CD14-positive monocyte (primary cell): ENCODE measurements at regions not wholly inside any gene's neighbourhood (a gene's known extent, or its start where the extent isn't known, plus 50 kb on each side); places are given as distances from the start of the nearest gene placed in this dataset.

Experiments used
- DNase-seq, 3 donors: peaks; one replicate each; pipeline ENCODE4 v3.0.0-alpha.2; 2011 to 2022
- H2AFZ ChIP-seq: 2 replicates; pipeline ENCODE4 v1.6.0; 2012; ENCODE audit warnings: mild to moderate bottlenecking, low read depth, low read length, inconsistent platforms; ENCODE audit not compliant: insufficient read depth, poor library complexity, severe bottlenecking
- H3K27ac ChIP-seq, 2 donors: 1 replicate in 1 of 2; 2 replicates in 1 of 2; pipeline ENCODE4 v1.5.1; 2012 to 2013; ENCODE audit warnings: low read length in 2 of 2, control low read depth in 1 of 2, inconsistent platforms in 1 of 2, low read depth in 1 of 2, mild to moderate bottlenecking in 1 of 2
- H3K27me3 ChIP-seq, 2 donors: one replicate each; pipeline versions ENCODE4 v1.6.0 to v1.6.1; 2011 to 2013; ENCODE audit warnings: low read length in 2 of 2; ENCODE audit not compliant: control insufficient read depth in 2 of 2, insufficient read depth in 2 of 2
- H3K36me3 ChIP-seq, 2 donors: replicated peaks in 1 of 2; 1 replicate in 1 of 2; 2 replicates in 1 of 2; pipeline versions ENCODE4 v1.5.1 to v1.6.1; 2012 to 2013; ENCODE audit warnings: low read length in 2 of 2, control low read depth in 1 of 2, inconsistent platforms in 1 of 2, mild to moderate bottlenecking in 1 of 2; ENCODE audit not compliant: insufficient read depth in 2 of 2, control insufficient read depth in 1 of 2
- H3K4me1 ChIP-seq, 2 donors: 1 replicate in 1 of 2; 2 replicates in 1 of 2; pipeline versions ENCODE4 v1.5.1 to v1.6.1; 2012 to 2013; ENCODE audit warnings: low read length in 2 of 2, control low read depth in 1 of 2, inconsistent platforms in 1 of 2, mild to moderate bottlenecking in 1 of 2, moderate library complexity in 1 of 2; ENCODE audit not compliant: insufficient read depth in 2 of 2, control insufficient read depth in 1 of 2
- H3K4me2 ChIP-seq: replicated peaks from 2 replicates; pipeline ENCODE3; 2012; ENCODE audit warnings: low read length, moderate library complexity, mild to moderate bottlenecking; ENCODE audit not compliant: poor library complexity, severe bottlenecking; ENCODE audit errors: extremely low read depth
- H3K4me3 ChIP-seq, 3 experiments: fragments of 200-600 bp in 1 of 3; sonication (generic) in 1 of 3; replicated peaks in 1 of 3; 1 replicate in 2 of 3; 2 replicates in 1 of 3; pipeline ENCODE4 v1.5.1; 2011 to 2013; ENCODE audit warnings: low read length in 3 of 3, mild to moderate bottlenecking in 3 of 3, control low read depth in 2 of 3, low read depth in 2 of 3, inconsistent platforms in 1 of 3, moderate library complexity in 1 of 3
- H3K79me2 ChIP-seq: 2 replicates; pipeline ENCODE4 v1.6.0; 2012; ENCODE audit warnings: mild to moderate bottlenecking, control low read depth, inconsistent platforms, low read length, moderate library complexity; ENCODE audit not compliant: insufficient read depth
- H3K9ac ChIP-seq: 2 replicates; pipeline ENCODE4 v1.6.0; 2017; ENCODE audit warnings: low read length, mild to moderate bottlenecking; ENCODE audit not compliant: insufficient read depth, poor library complexity, severe bottlenecking
- H3K9me3 ChIP-seq, 2 donors: replicated peaks in 1 of 2; 1 replicate in 1 of 2; 2 replicates in 1 of 2; pipeline versions ENCODE4 v1.5.1 to v1.6.1; 2012 to 2013; ENCODE audit warnings: low read length in 2 of 2, control low read depth in 1 of 2; ENCODE audit not compliant: control insufficient read depth in 1 of 2, insufficient read depth in 1 of 2
- H4K20me1 ChIP-seq: 2 replicates; pipeline ENCODE4 v1.6.0; 2012; ENCODE audit warnings: mild to moderate bottlenecking, low read length, control low read depth, moderate library complexity; ENCODE audit not compliant: insufficient read depth
- H3K27ac Mint-ChIP-seq, 7 donors: one replicate each; pipeline ENCODE4 v1.8.0; 2020; ENCODE audit warnings: mild to moderate bottlenecking in 7 of 7, mixed read lengths in 7 of 7, moderate library complexity in 6 of 7, inconsistent platforms in 2 of 7
- H3K27me3 Mint-ChIP-seq, 3 donors: one replicate each; pipeline ENCODE4 v1.8.0; 2021 to 2022; ENCODE audit warnings: low read depth in 3 of 3, mild to moderate bottlenecking in 3 of 3, mixed read lengths in 3 of 3, moderate library complexity in 3 of 3, inconsistent platforms in 1 of 3
- H3K36me3 Mint-ChIP-seq, 2 donors: one replicate each; pipeline ENCODE4 v1.8.0; 2020; ENCODE audit warnings: mixed read lengths in 2 of 2, inconsistent platforms in 1 of 2, mild to moderate bottlenecking in 1 of 2
- H3K4me1 Mint-ChIP-seq: one replicate; pipeline ENCODE4 v1.8.0; 2020; ENCODE audit warnings: mild to moderate bottlenecking, mixed read lengths
- H3K4me3 Mint-ChIP-seq, 2 donors: one replicate each; pipeline ENCODE4 v1.8.0; 2020; ENCODE audit warnings: mild to moderate bottlenecking in 2 of 2, mixed read lengths in 2 of 2, moderate library complexity in 1 of 2
- H3K9me3 Mint-ChIP-seq, 7 donors: one replicate each; pipeline ENCODE4 v1.8.0; 2020 to 2022; ENCODE audit warnings: mixed read lengths in 7 of 7, mild to moderate bottlenecking in 6 of 7, moderate library complexity in 6 of 7, inconsistent platforms in 2 of 7
- CTCF ChIP-seq: fragments of 200-600 bp; IDR thresholded peaks from one replicate; pipeline ENCODE4 v1.8.0; 2022; ENCODE audit warnings: antibody characterized with exemption, mild to moderate bottlenecking
- WGBS: methylation state at CpG from one replicate; pipeline ENCODE4 v1.1.5; 2013; ENCODE audit warnings: missing lambda C conversion rate; ENCODE audit not compliant: insufficient coverage; 5-methylcytosine and 5-hydroxymethylcytosine counted together
- intact Hi-C, 2 donors: fragments of 100-400 bp; cut with micrococcal nuclease; formaldehyde crosslinking; loops; one replicate each; pipeline versions ENCODE4 v1.15.0 to v1.15.1; 2023

DNA sequence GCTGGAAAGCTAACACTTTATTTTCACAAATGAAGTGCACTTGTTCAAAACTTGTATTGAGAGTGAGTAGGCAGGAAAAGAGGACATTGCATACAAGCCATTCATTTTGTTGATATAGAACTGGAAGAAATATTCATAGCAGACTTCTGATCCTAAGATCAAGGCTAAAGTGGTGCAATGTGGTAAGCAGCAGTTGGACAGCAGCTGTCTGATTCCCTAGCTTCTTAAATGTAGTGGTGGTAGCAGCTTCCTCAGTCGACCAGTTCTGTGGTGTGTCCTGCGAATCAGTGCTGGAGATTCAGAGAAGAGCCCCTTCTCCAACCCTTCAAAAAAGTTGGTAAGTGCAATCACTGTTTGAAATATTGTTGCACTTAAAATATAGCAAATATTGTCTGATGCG is 281.7 kb upstream of the GJE1 start:
- no peak for DNase-seq

GRCh38 chr6:141848029-141848890 is 284.5 kb upstream of the GJE1 start:
- Mint-ChIP-seq H3K9me3 (peaks cover 0 to 2% (median 0%) of the 10 kb centered on the region in 7 donors), H3K4me1 (no peaks in the 10 kb centered on the region)

More for the DNA sequence above, 281.7 kb upstream of the GJE1 start:
- H3K9ac ChIP-seq: no peak overlapping the region
- H3K27ac ChIP-seq: no peak overlapping the region
- TF ChIP-seq CTCF: no peak
- Mint-ChIP-seq H3K36me3 (no peaks in the 10 kb centered on the region), H3K4me3 (no peak overlapping the region), H3K27ac (no peak overlapping the region), H3K27me3 (no peaks in the 10 kb centered on the region), H3K4me1 (no peaks in the 10 kb centered on the region), H3K9me3 (peaks cover 0 to 9% (median 4%) of the 10 kb centered on the region in 7 donors)
- no peak overlapping the region for H3K4me3 ChIP-seq
- no peaks in the 10 kb centered on the region for H3K79me2 ChIP-seq
- H3K36me3 ChIP-seq: no peaks in the 10 kb centered on the region
- H3K4me1 ChIP-seq: no peaks in the 10 kb centered on the region
- intact Hi-C loops: no loop called here
- H2AFZ ChIP-seq: no peak overlapping the region
- H3K9me3 ChIP-seq: peaks cover under 1 to 9% of the 10 kb centered on the region in 2 donors
- H4K20me1 ChIP-seq: no peaks in the 10 kb centered on the region
- WGBS: 83% methylated on average over 2 of the region's 3 CpGs
- H3K27me3 ChIP-seq: no peaks in the 10 kb centered on the region
- no peak overlapping the region for H3K4me2 ChIP-seq

More at GRCh38 chr6:141848029-141848890, 284.5 kb upstream of the GJE1 start:
- no CpG with 5 or more reads among the region's 6 CpGs for WGBS
- no peaks in the 10 kb centered on the region for H3K27me3 ChIP-seq
- H3K36me3 ChIP-seq: no peaks in the 10 kb centered on the region
- intact Hi-C loops: no loop called here
- Mint-ChIP-seq H3K27ac (no peak overlapping the region), H3K4me3 (no peak overlapping the region), H3K27me3 (no peaks in the 10 kb centered on the region), H3K36me3 (no peaks in the 10 kb centered on the region)
- H3K79me2 ChIP-seq: no peaks in the 10 kb centered on the region
- no peak overlapping the region for H3K9ac ChIP-seq
- no peaks in the 10 kb centered on the region for H4K20me1 ChIP-seq
- no peaks in the 10 kb centered on the region for H3K4me1 ChIP-seq
- no peak overlapping the region for H3K27ac ChIP-seq
- H3K4me2 ChIP-seq: no peak overlapping the region
- H2AFZ ChIP-seq: no peak overlapping the region
- no peak for TF ChIP-seq CTCF
- no peaks in the 10 kb centered on the region for H3K9me3 ChIP-seq
- DNase-seq: no peak
- no peak overlapping the region for H3K4me3 ChIP-seq
